Endodermal cell (in vitro differentiated cells): ENCODE measurements at regions not wholly inside any gene's neighbourhood (a gene's known extent, or its start where the extent isn't known, plus 50 kb on each side); places are given as distances from the start of the nearest gene placed in this dataset.

Source experiments
- DNase-seq: peaks from one replicate; pipeline ENCODE4 v3.0.0-alpha.2; 2017
- H3K27ac ChIP-seq: 2 replicates; pipeline ENCODE4 v1.5.1; 2013; ENCODE audit warnings: mild to moderate bottlenecking, low read depth, low read length, moderate library complexity
- H3K27me3 ChIP-seq: 2 replicates; pipeline ENCODE4 v1.6.1; 2013; ENCODE audit warnings: mild to moderate bottlenecking, low read length, moderate library complexity; ENCODE audit not compliant: insufficient read depth, control insufficient read depth, poor library complexity, severe bottlenecking
- H3K36me3 ChIP-seq: 2 replicates; pipeline ENCODE4 v1.7.0; 2013; ENCODE audit warnings: mild to moderate bottlenecking, low read length, moderate library complexity; ENCODE audit not compliant: control insufficient read depth, insufficient read depth
- H3K4me1 ChIP-seq: one replicate; pipeline ENCODE4 v1.7.0; 2013; ENCODE audit warnings: low read length; ENCODE audit not compliant: control insufficient read depth, insufficient read depth
- H3K4me3 ChIP-seq: 2 replicates; pipeline ENCODE4 v1.5.1; 2013; ENCODE audit warnings: mild to moderate bottlenecking, low read length, moderate library complexity
- H3K9ac ChIP-seq: 2 replicates; pipeline ENCODE4 v1.6.1; 2013; ENCODE audit warnings: mild to moderate bottlenecking, low read length, moderate library complexity; ENCODE audit not compliant: poor library complexity, severe bottlenecking; ENCODE audit errors: extremely low read depth
- H3K9me3 ChIP-seq: 2 replicates; pipeline ENCODE4 v1.6.1; 2013; ENCODE audit warnings: mild to moderate bottlenecking, low read length, moderate library complexity; ENCODE audit not compliant: control insufficient read depth
- H3K27ac Mint-ChIP-seq: 2 replicates; pipeline ENCODE4 v1.8.0; 2020; ENCODE audit warnings: mixed read lengths
- H3K27me3 Mint-ChIP-seq: 2 replicates; pipeline ENCODE4 v1.8.0; 2021; ENCODE audit warnings: mild to moderate bottlenecking, mixed read lengths; ENCODE audit not compliant: insufficient read depth
- H3K36me3 Mint-ChIP-seq: 2 replicates; pipeline ENCODE4 v1.8.0; 2020; ENCODE audit warnings: low read depth, mixed read lengths
- H3K4me1 Mint-ChIP-seq: 2 replicates; pipeline ENCODE4 v1.8.0; 2020; ENCODE audit warnings: mixed read lengths
- H3K4me3 Mint-ChIP-seq: 2 replicates; pipeline ENCODE4 v1.8.0; 2020; ENCODE audit warnings: mild to moderate bottlenecking, moderate library complexity, mixed read lengths
- H3K9me3 Mint-ChIP-seq: 2 replicates; pipeline ENCODE4 v1.8.0; 2020; ENCODE audit warnings: mild to moderate bottlenecking, mixed read lengths
- WGBS, 2 experiments: methylation state at CpG; one replicate each; pipeline versions ENCODE4 v1.1.5 to v1.1.7; 2013; ENCODE audit warnings: missing lambda C conversion rate in 2 of 2, mixed read lengths in 1 of 2; ENCODE audit not compliant: insufficient coverage in 1 of 2, insufficient read length in 1 of 2; 5-methylcytosine and 5-hydroxymethylcytosine counted together
- TF ChIP-seq, protein P1 (sequence below): fragments of 200-600 bp; sonication (generic); conservative IDR thresholded peaks from 2 replicates; pipeline ENCODE4 v1.5.0; 2021; ENCODE audit warnings: antibody characterized with exemption, mild to moderate bottlenecking

DNA sequence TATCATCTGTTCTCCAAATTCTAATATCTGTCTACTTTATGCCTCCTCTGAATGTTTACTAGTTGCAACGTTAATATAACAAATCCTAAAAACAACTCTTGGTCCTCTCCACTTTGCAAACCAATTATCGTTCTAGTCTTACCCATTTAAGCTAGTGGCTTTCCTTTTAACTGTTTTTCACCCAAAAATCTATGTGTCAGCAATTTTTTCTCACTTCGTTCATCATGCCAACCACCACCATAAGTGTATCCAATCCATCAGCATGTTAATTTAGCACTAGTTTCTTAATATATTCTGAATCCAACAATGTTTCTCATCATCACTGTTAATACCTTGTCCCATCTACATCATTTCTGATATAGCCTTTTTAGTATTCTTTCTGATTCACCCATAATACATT lies 90.0 kb upstream of the RORB start:
- Histone ChIP-seq H3K9me3 (peaks cover 20% of the 10 kb centered on the region), H3K4me3 (no peak overlapping the region), H3K27ac (no peak overlapping the region), H3K4me1 (no peaks in the 10 kb centered on the region), H3K27me3 (no peaks in the 10 kb centered on the region), H3K9ac (no peak overlapping the region), H3K36me3 (no peaks in the 10 kb centered on the region)
- DNase-seq, result no peak
- WGBS, 2 experiments, result 72 to 77% methylated on average over 2 to 3 of the region's 3 CpGs
- Mint-ChIP-seq H3K27ac (no peak overlapping the region), H3K9me3 (peaks cover 11% of the 10 kb centered on the region), H3K36me3 (no peaks in the 10 kb centered on the region), H3K4me1 (no peaks in the 10 kb centered on the region), H3K27me3 (no peaks in the 10 kb centered on the region), H3K4me3 (no peak overlapping the region)
- TF ChIP-seq, protein P1, sequence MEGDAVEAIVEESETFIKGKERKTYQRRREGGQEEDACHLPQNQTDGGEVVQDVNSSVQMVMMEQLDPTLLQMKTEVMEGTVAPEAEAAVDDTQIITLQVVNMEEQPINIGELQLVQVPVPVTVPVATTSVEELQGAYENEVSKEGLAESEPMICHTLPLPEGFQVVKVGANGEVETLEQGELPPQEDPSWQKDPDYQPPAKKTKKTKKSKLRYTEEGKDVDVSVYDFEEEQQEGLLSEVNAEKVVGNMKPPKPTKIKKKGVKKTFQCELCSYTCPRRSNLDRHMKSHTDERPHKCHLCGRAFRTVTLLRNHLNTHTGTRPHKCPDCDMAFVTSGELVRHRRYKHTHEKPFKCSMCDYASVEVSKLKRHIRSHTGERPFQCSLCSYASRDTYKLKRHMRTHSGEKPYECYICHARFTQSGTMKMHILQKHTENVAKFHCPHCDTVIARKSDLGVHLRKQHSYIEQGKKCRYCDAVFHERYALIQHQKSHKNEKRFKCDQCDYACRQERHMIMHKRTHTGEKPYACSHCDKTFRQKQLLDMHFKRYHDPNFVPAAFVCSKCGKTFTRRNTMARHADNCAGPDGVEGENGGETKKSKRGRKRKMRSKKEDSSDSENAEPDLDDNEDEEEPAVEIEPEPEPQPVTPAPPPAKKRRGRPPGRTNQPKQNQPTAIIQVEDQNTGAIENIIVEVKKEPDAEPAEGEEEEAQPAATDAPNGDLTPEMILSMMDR, result no peak

DNA sequence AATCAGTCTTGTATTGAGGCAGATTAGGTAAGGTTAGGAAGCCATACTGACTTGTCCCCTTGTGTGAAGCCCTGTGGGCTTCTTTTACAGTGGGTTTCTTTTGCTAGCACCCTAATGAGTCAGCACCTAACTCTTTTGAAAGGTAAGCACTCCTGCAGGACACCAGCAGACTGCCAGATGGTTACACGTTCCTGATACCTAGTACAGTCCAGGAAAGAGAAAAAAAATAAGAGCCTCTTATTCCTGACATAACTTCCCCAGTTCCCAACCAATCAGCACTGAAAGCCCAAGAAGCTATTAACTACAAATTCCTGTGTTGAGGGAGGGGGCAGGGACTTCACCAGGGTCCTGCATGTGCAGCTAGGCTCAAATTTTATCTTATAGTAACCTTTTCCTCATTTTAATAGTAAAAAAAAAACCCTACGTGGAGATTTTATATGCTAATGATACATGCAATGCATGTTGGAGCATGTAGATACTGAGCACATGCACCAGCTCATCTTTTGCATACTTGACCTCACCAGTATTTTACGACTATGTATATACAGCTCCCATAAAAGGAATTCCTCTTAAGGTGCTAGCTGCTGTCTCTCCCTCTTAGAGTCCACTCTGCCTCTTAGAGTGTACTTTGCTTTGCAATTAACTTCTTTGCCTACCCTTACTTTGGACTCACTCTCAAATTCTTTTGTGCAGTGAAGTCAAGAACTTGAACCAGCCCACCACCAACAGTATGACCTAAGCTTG lies 84.7 kb upstream of the RORB start:
- no peak overlapping the region for H3K4me3 ChIP-seq
- no peaks in the 10 kb centered on the region for H3K27me3 ChIP-seq
- H3K36me3 ChIP-seq, result no peaks in the 10 kb centered on the region
- H3K9me3 ChIP-seq, result no peaks in the 10 kb centered on the region
- H3K9ac ChIP-seq, result no peak overlapping the region
- no peak for DNase-seq
- H3K27ac ChIP-seq, result no peak overlapping the region
- TF ChIP-seq, protein P1, result no peak
- H3K4me1 ChIP-seq, result no peaks in the 10 kb centered on the region
- Mint-ChIP-seq H3K9me3 (no peaks in the 10 kb centered on the region), H3K27ac (no peak overlapping the region), H3K4me1 (no peaks in the 10 kb centered on the region), H3K27me3 (no peaks in the 10 kb centered on the region), H3K4me3 (no peak overlapping the region), H3K36me3 (no peaks in the 10 kb centered on the region)
- 92 to 100% methylated on average over 1 to 3 of the region's 3 CpGs for WGBS, 2 experiments

DNA sequence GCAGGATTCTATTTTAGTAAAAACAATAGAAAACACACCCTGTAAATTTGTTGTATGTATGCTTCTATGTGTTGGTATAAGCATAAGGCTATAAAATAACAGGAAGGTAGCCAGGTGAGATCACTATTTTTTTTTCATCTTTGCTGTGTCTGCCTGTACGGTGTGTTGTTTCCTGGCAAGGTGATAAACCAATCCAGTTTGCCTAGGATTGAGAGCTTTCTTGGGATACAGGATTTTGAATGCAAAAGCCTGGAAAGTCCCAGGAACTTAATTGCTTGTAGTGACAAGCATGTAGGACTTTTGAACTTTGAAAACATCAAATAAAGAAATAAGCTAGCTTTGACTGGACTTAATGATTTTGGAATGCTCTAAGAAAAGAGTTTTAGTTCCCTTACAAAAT lies 83.3 kb upstream of the RORB start:
- no peaks in the 10 kb centered on the region for H3K9me3 Mint-ChIP-seq
- H3K9ac ChIP-seq, result no peak overlapping the region
- H3K9me3 ChIP-seq, result no peaks in the 10 kb centered on the region
- no peaks in the 10 kb centered on the region for H3K36me3 ChIP-seq
- H3K27me3 Mint-ChIP-seq, result no peaks in the 10 kb centered on the region
- TF ChIP-seq, protein P1, result no peak
- no peak overlapping the region for H3K27ac Mint-ChIP-seq
- no peak overlapping the region for H3K4me3 Mint-ChIP-seq
- no peaks in the 10 kb centered on the region for H3K4me1 Mint-ChIP-seq
- WGBS, 2 experiments, result 83% methylated on average over 1 of the region's 1 CpG
- no peaks in the 10 kb centered on the region for H3K4me1 ChIP-seq
- no peak for DNase-seq
- no peaks in the 10 kb centered on the region for H3K36me3 Mint-ChIP-seq
- H3K4me3 ChIP-seq, result no peak overlapping the region
- no peaks in the 10 kb centered on the region for H3K27me3 ChIP-seq
- H3K27ac ChIP-seq, result no peak overlapping the region
